Keratinocyte (primary cell): ENCODE measurements at regions not wholly inside any gene's neighbourhood (a gene's known extent, or its start where the extent isn't known, plus 50 kb on each side); places are given as distances from the start of the nearest gene placed in this dataset.

Source experiments
- DNase-seq: peaks from one replicate; pipeline ENCODE4 v3.0.0-alpha.2; 2011; ENCODE audit warnings: low read depth, missing footprints, low spot score
- FAIRE-seq: peaks from 2 replicates; lab custom pipeline; 2011; peaks lifted over from hg19 to GRCh38; lab: Jason Lieb, UNC
- H2AFZ ChIP-seq: 2 replicates; pipeline ENCODE4 v1.6.0; 2012; ENCODE audit warnings: low read length, control low read depth, inconsistent platforms; ENCODE audit not compliant: control insufficient read depth
- H3K27ac ChIP-seq: 2 replicates; pipeline ENCODE4 v1.5.1; 2011; ENCODE audit warnings: low read length; ENCODE audit not compliant: control insufficient read depth, insufficient read depth
- H3K27me3 ChIP-seq: 3 replicates; pipeline ENCODE4 v1.6.0; 2011; ENCODE audit warnings: low read length; ENCODE audit not compliant: control insufficient read depth, insufficient read depth; ENCODE audit errors: extremely low read depth
- H3K36me3 ChIP-seq, 2 experiments: 2 replicates in 1 of 2; 3 replicates in 1 of 2; pipeline ENCODE4 v1.5.1; 2011; ENCODE audit warnings: low read length in 2 of 2, mild to moderate bottlenecking in 1 of 2; ENCODE audit not compliant: control insufficient read depth in 2 of 2, insufficient read depth in 2 of 2; ENCODE audit errors: extremely low read depth in 1 of 2
- H3K4me1 ChIP-seq: 3 replicates; pipeline ENCODE4 v1.5.1; 2011; ENCODE audit warnings: low read length; ENCODE audit not compliant: control insufficient read depth, insufficient read depth; ENCODE audit errors: extremely low read depth
- H3K4me2 ChIP-seq: 3 replicates; pipeline ENCODE4 v1.6.0; 2011; ENCODE audit warnings: low read depth, low read length; ENCODE audit not compliant: control insufficient read depth, insufficient read depth; ENCODE audit errors: extremely low read depth
- H3K4me3 ChIP-seq, 3 experiments: fragments of 200-600 bp in 1 of 3; sonication (generic) in 1 of 3; 2 replicates in 2 of 3; 3 replicates in 1 of 3; pipeline ENCODE4 v1.5.1; 2011 to 2016; ENCODE audit warnings: low read length in 3 of 3, mild to moderate bottlenecking in 3 of 3, control low read depth in 2 of 3, inconsistent platforms in 1 of 3, low read depth in 1 of 3, mixed read lengths in 1 of 3, mixed run types in 1 of 3, moderate library complexity in 1 of 3; ENCODE audit not compliant: control insufficient read depth in 2 of 3, insufficient read depth in 2 of 3; ENCODE audit errors: extremely low read depth in 1 of 3
- H3K79me2 ChIP-seq: 2 replicates; pipeline ENCODE4 v1.6.0; 2012; ENCODE audit warnings: low read length; ENCODE audit not compliant: control insufficient read depth, insufficient read depth
- H3K9ac ChIP-seq: 3 replicates; pipeline ENCODE4 v1.6.0; 2011; ENCODE audit warnings: low read length; ENCODE audit not compliant: control insufficient read depth, insufficient read depth; ENCODE audit errors: extremely low read depth
- H3K9me1 ChIP-seq: 3 replicates; pipeline ENCODE4 v1.6.0; 2011; ENCODE audit warnings: low read length; ENCODE audit not compliant: control insufficient read depth, insufficient read depth; ENCODE audit errors: extremely low read depth
- H3K9me3 ChIP-seq: 2 replicates; pipeline ENCODE4 v1.5.1; 2012; ENCODE audit warnings: low read depth, low read length; ENCODE audit not compliant: control insufficient read depth
- H4K20me1 ChIP-seq: 3 replicates; pipeline ENCODE4 v1.6.0; 2011; ENCODE audit warnings: low read length; ENCODE audit not compliant: control insufficient read depth, insufficient read depth; ENCODE audit errors: extremely low read depth
- CTCF ChIP-seq, 3 experiments: IDR thresholded peaks in 1 of 3; conservative IDR thresholded peaks in 1 of 3; optimal IDR thresholded peaks in 1 of 3; 2 replicates in 2 of 3; 3 replicates in 1 of 3; pipeline versions ENCODE3 to v1.5.1; 2011; ENCODE audit warnings: low read length in 3 of 3, mild to moderate bottlenecking in 3 of 3, moderate library complexity in 2 of 3, control low read depth in 1 of 3, inconsistent platforms in 1 of 3; ENCODE audit not compliant: insufficient read depth in 2 of 3; ENCODE audit errors: extremely low read depth in 1 of 3
- EZH2 ChIP-seq: IDR thresholded peaks from one replicate; pipeline ENCODE4 v1.6.1; 2012; ENCODE audit warnings: inconsistent platforms, mild to moderate bottlenecking, low read length, moderate library complexity
- dilution Hi-C: fragments of 300-500 bp; cut with MboI; formaldehyde crosslinking; loops from one replicate; pipeline ENCODE4 v1.7.0; 2020; ENCODE audit warnings: low sequenced_read_pairs; ENCODE audit not compliant: extremely low pct_ligation_motif_present

- peak; percentile 75 for FAIRE-seq
These were observed 216.1 kb downstream of the MTHFS start for GRCh38 chr15:79680720-79681119.

GRCh38 chr15:79682285-79682684 is 214.5 kb downstream of the MTHFS start:
- no peaks in the 10 kb centered on the region for H3K9me1 ChIP-seq
- no peak for DNase-seq
- H2AFZ ChIP-seq, result no peak overlapping the region
- H3K27me3 ChIP-seq, result no peaks in the 10 kb centered on the region
- no peak for TF ChIP-seq CTCF (optimal IDR thresholded peaks at IDR 0.05 in 1 of 3, IDR thresholded peaks at IDR 0.05 in 1 of 3, conservative IDR thresholded peaks at IDR 0.05 in 1 of 3; ENCODE audit: extremely low read depth in 1 of 3, insufficient read depth in 2 of 3, low read length in 3 of 3)
- no peak for TF ChIP-seq EZH2
- peaks cover 28% of the 10 kb centered on the region for H3K4me1 ChIP-seq
- dilution Hi-C loops, result no loop called here
- no peaks in the 10 kb centered on the region for H3K36me3 ChIP-seq
- H3K9me3 ChIP-seq, result peaks cover 3% of the 10 kb centered on the region
- H3K9ac ChIP-seq, result no peak overlapping the region
- no peak for FAIRE-seq
- no peak overlapping the region for H3K4me3 ChIP-seq
- no peak overlapping the region for H3K27ac ChIP-seq
- no peaks in the 10 kb centered on the region for H3K79me2 ChIP-seq
- no peaks in the 10 kb centered on the region for H4K20me1 ChIP-seq
- no peak overlapping the region for H3K4me2 ChIP-seq

More at GRCh38 chr15:79680720-79681119, 216.1 kb downstream of the MTHFS start:
- dilution Hi-C loops, result no loop called here
- Histone ChIP-seq H3K9me3 (peaks cover 3% of the 10 kb centered on the region), H2AFZ (peak overlapping the region; percentile 48), H3K27me3 (no peaks in the 10 kb centered on the region), H3K36me3 (no peaks in the 10 kb centered on the region), H3K9ac (no peak overlapping the region), H3K4me3 (no peak overlapping the region), H3K4me2 (peak overlapping the region; percentile 51), H4K20me1 (no peaks in the 10 kb centered on the region), H3K27ac (peak overlapping the region; percentile 72), H3K9me1 (no peaks in the 10 kb centered on the region), H3K79me2 (no peaks in the 10 kb centered on the region), H3K4me1 (peaks cover 28% of the 10 kb centered on the region)
- TF ChIP-seq CTCF (optimal IDR thresholded peaks at IDR 0.05 in 1 of 3, IDR thresholded peaks at IDR 0.05 in 1 of 3, conservative IDR thresholded peaks at IDR 0.05 in 1 of 3; ENCODE audit: extremely low read depth in 1 of 3, insufficient read depth in 2 of 3, low read length in 3 of 3) (no peak), EZH2 (no peak)
- peak; percentile 52 for DNase-seq
